Panc1 (cell line): ENCODE measurements at regions not wholly inside any gene's neighbourhood (a gene's known extent, or its start where the extent isn't known, plus 50 kb on each side); places are given as distances from the start of the nearest gene placed in this dataset.

Experiments
- CTCF ChIP-seq: fragments of 450-650 bp; IDR thresholded peaks from 2 replicates; pipeline ENCODE4 v1.5.1; 2017; ENCODE audit warnings: mild to moderate bottlenecking
- REST ChIP-seq, 2 experiments: IDR thresholded peaks; 2 replicates each; pipeline ENCODE4 v1.6.1; 2011 to 2012; ENCODE audit warnings: low read depth in 2 of 2, control low read depth in 1 of 2, low read length in 1 of 2, mild to moderate bottlenecking in 1 of 2, moderate library complexity in 1 of 2; ENCODE audit not compliant: insufficient read depth in 1 of 2

GRCh38 chr7:86453454-86453853, 190.3 kb upstream of the GRM3 start:
- TF ChIP-seq CTCF (no peak), REST (IDR thresholded peaks at IDR 0.05; ENCODE audit: insufficient read depth in 1 of 2, low read depth in 2 of 2, low read length in 1 of 2) (no peak)
